Stomach (tissue), 8 donors: ENCODE measurements at regions not wholly inside any gene's neighbourhood (a gene's known extent, or its start where the extent isn't known, plus 50 kb on each side); places are given as distances from the start of the nearest gene placed in this dataset.
A peak's percentile ranks its signal among the peaks of the same experiment; 100 is the strongest.

Experiments
- DNase-seq, 2 donors: peaks; one replicate each; pipeline versions ENCODE4 v3.0.0 to v3.0.0-alpha.2; 2013 to 2019
- H3K27ac ChIP-seq, 5 donors: fragments of 200-600 bp in 4 of 5; sonication (generic) in 4 of 5; one replicate each; pipeline ENCODE4 v1.5.1; 2013 to 2019; ENCODE audit warnings: mild to moderate bottlenecking in 1 of 5, moderate library complexity in 1 of 5
- H3K27me3 ChIP-seq, 3 donors: fragments of 200-600 bp; sonication (generic); one replicate each; pipeline ENCODE4 v1.5.1; 2017 to 2019; ENCODE audit warnings: mixed run types in 1 of 3
- H3K36me3 ChIP-seq, 4 donors: fragments of 200-600 bp; sonication (generic); 1 replicate in 3 of 4; 2 replicates in 1 of 4; pipeline ENCODE4 v1.5.1; 2016 to 2019
- H3K4me1 ChIP-seq, 4 donors: fragments of 200-600 bp; sonication (generic); one replicate each; pipeline ENCODE4 v1.5.1; 2016 to 2019
- H3K4me3 ChIP-seq, 4 donors: fragments of 200-600 bp; sonication (generic) in 3 of 4; one replicate each; pipeline ENCODE4 v1.5.1; 2016 to 2019; ENCODE audit warnings: mild to moderate bottlenecking in 1 of 4
- H3K9me3 ChIP-seq, 4 donors: fragments of 200-600 bp; sonication (generic); one replicate each; pipeline ENCODE4 v1.5.1; 2016 to 2019
- CTCF ChIP-seq, 7 experiments: fragments of 450-650 bp in 4 of 7; fragments of 200-600 bp in 3 of 7; sonication (generic) in 3 of 7; IDR thresholded peaks; one replicate each; pipeline ENCODE4 v1.5.1; 2016 to 2019; ENCODE audit warnings: antibody characterized with exemption in 7 of 7, control low read depth in 2 of 7, mild to moderate bottlenecking in 1 of 7
- EP300 ChIP-seq: sonication (generic); formaldehyde crosslinking; IDR thresholded peaks from one replicate; pipeline ENCODE4 v1.6.1; 2017; ENCODE audit warnings: antibody characterized with exemption
- POLR2A ChIP-seq, 4 donors: fragments of 450-650 bp; IDR thresholded peaks; one replicate each; pipeline ENCODE4 v1.6.1; 2016; ENCODE audit warnings: antibody characterized with exemption in 4 of 4, control low read depth in 2 of 4, mild to moderate bottlenecking in 1 of 4, moderate library complexity in 1 of 4
- POLR2AphosphoS5 ChIP-seq, 3 donors: sonication (generic); formaldehyde crosslinking; IDR thresholded peaks; one replicate each; pipeline ENCODE4 v1.6.1; 2016; ENCODE audit warnings: antibody characterized with exemption in 3 of 3
- WGBS, 5 donors: extraction: QIAGEN DNeasy Blood & Tissue Kit in 3 of 5; methylation state at CpG; one replicate each; pipeline versions ENCODE4 v1.1.5 to v1.1.7; 2013 to 2018; 5-methylcytosine and 5-hydroxymethylcytosine counted together
- intact Hi-C: fragments of 100-400 bp; cut with DNase I; formaldehyde crosslinking; loops from one replicate; pipeline ENCODE4 v1.15.1; 2023; ENCODE audit warnings: low total_unique reads
- donor health status: healthy with polysubstance abuse.
- donor health status: Bipolar disorder and iron deficiency.
- donor health status: healthy.

- 74 to 83% (median 80%) methylated on average over 1 of the region's 1 CpG for WGBS, 5 donors
- TF ChIP-seq EP300, result no peak
- TF ChIP-seq CTCF (IDR thresholded peaks at IDR 0.05), result no peak
- TF ChIP-seq POLR2A (IDR thresholded peaks at IDR 0.05), result no peak
- no peak for TF ChIP-seq POLR2AphosphoS5 (IDR thresholded peaks at IDR 0.05)
- no peak for DNase-seq
Measured at GRCh38 chr12:112635036-112635435, 156.5 kb upstream of the RPH3A start.

DNA sequence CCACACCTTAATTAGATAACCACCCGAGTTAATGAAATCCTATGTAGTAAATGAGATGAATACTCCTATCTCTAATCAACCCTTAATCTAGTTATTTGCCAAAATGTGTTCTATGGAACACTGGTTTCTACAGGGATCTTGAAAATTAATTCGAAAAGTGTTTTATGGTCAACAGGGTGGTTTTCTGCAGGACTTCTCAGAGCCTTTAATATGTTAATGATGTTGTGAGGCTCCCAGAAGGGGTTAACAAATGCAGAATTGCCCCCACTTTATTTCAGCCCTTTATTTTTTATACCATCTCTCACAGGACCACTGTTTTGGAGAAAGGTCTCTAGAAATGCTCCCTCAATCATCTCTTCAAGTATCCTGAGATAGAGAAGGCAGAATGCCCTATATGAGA is 153.1 kb upstream of the RPH3A start:
- 56 to 72% (median 66%) methylated on average over 2 of the region's 2 CpGs for WGBS, 5 donors
- intact Hi-C loops, result no loop called here
- Histone ChIP-seq H3K4me3 (no peak overlapping the region), H3K9me3 (no peaks in the 10 kb centered on the region), H3K36me3 (no peaks in the 10 kb centered on the region), H3K27me3 (peaks cover 0 to 30% (median 7%) of the 10 kb centered on the region in 3 donors), H3K27ac (no peak overlapping the region), H3K4me1 (no peaks in the 10 kb centered on the region)
- TF ChIP-seq EP300, result no peak
- no peak for TF ChIP-seq POLR2A (IDR thresholded peaks at IDR 0.05)
- no peak for TF ChIP-seq CTCF (IDR thresholded peaks at IDR 0.05)
- no peak for TF ChIP-seq POLR2AphosphoS5 (IDR thresholded peaks at IDR 0.05)
- DNase-seq, result no peak

More at GRCh38 chr12:112635036-112635435, 156.5 kb upstream of the RPH3A start:
- no peaks in the 10 kb centered on the region for H3K36me3 ChIP-seq
- H3K9me3 ChIP-seq, result peaks cover 0 to 3% (median 0%) of the 10 kb centered on the region in 4 donors
- intact Hi-C loops, result no loop called here
- no peaks in the 10 kb centered on the region for H3K4me1 ChIP-seq
- no peak overlapping the region for H3K4me3 ChIP-seq
- H3K27ac ChIP-seq, result no peak overlapping the region
- H3K27me3 ChIP-seq, result peaks cover 0 to 45% (median 3%) of the 10 kb centered on the region in 3 donors

- no peak overlapping the region for H3K27ac ChIP-seq
- H3K9me3 ChIP-seq, result peaks cover 0 to 4% (median 0%) of the 10 kb centered on the region in 4 donors
- no peaks in the 10 kb centered on the region for H3K4me1 ChIP-seq
- H3K27me3 ChIP-seq, result peaks cover 0 to 18% (median 3%) of the 10 kb centered on the region in 3 donors
- no peak overlapping the region for H3K4me3 ChIP-seq
- intact Hi-C loops, result no loop called here
- no peak for DNase-seq
- TF ChIP-seq POLR2A (IDR thresholded peaks at IDR 0.05) (no peak), CTCF (IDR thresholded peaks at IDR 0.05) (no peak), EP300 (no peak), POLR2AphosphoS5 (IDR thresholded peaks at IDR 0.05) (no peak)
- 45 to 64% (median 58%) methylated on average over 7 of the region's 7 CpGs for WGBS, 5 donors
- H3K36me3 ChIP-seq, result no peaks in the 10 kb centered on the region
Measured at GRCh38 chr12:112645586-112645985, 146.0 kb upstream of the RPH3A start.

- DNase-seq, result no peak
- Histone ChIP-seq H3K27ac (no peak overlapping the region), H3K4me3 (no peak overlapping the region), H3K9me3 (no peaks in the 10 kb centered on the region), H3K4me1 (no peaks in the 10 kb centered on the region), H3K27me3 (peaks cover 0 to 12% (median 6%) of the 10 kb centered on the region in 3 donors), H3K36me3 (no peaks in the 10 kb centered on the region)
- intact Hi-C loops, result no loop called here
- 56 to 88% (median 74%) methylated on average over 3 of the region's 3 CpGs for WGBS, 5 donors
- no peak for TF ChIP-seq POLR2AphosphoS5 (IDR thresholded peaks at IDR 0.05)
- TF ChIP-seq POLR2A (IDR thresholded peaks at IDR 0.05), result no peak
Measured at GRCh38 chr12:112656141-112656540, 135.4 kb upstream of the RPH3A start.

DNA sequence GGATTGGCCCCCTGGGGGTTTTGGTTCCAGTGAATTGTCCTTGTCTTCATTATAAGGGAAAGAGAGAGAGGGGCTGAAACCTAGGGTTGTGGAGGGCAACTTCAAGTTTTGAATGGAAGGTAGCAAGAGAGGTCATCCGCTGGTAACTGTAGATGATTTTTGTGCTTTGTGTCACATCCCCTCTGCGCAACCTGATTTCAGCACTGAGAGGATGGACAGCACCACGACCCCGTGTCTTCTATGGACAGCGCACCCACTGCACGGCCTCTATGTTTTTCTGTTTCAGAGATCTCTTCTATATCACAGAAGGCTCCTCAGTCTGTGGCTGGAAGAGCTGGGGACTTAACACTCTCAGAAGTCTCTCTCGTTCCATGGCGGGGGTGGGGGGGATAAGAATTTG is 127.0 kb upstream of the RPH3A start:
- Histone ChIP-seq H3K36me3 (no peaks in the 10 kb centered on the region), H3K27me3 (peaks cover 0 to 41% (median 7%) of the 10 kb centered on the region in 3 donors), H3K4me1 (no peaks in the 10 kb centered on the region), H3K27ac (no peak overlapping the region), H3K9me3 (no peaks in the 10 kb centered on the region), H3K4me3 (no peak overlapping the region)
- peak in 1 of 2 donors; percentile 42 for DNase-seq
- 35 to 39% (median 38%) methylated on average over 8 of the region's 8 CpGs for WGBS, 5 donors
- TF ChIP-seq POLR2A (IDR thresholded peaks at IDR 0.05) (no peak), POLR2AphosphoS5 (IDR thresholded peaks at IDR 0.05) (no peak), CTCF (IDR thresholded peaks at IDR 0.05) (no peak), EP300 (no peak)
- intact Hi-C loops, result no loop called here
